ENCODE measurements at regions not wholly inside any gene's neighbourhood (a gene's known extent, or its start where the extent isn't known, plus 50 kb on each side); places are given as distances from the start of the nearest gene placed in this dataset.
"Not testable (repeated sequence)": the region's sequence is repeated elsewhere in the genome, so short reads cannot be mapped to it uniquely, and the experiment has no call there.

DNA sequence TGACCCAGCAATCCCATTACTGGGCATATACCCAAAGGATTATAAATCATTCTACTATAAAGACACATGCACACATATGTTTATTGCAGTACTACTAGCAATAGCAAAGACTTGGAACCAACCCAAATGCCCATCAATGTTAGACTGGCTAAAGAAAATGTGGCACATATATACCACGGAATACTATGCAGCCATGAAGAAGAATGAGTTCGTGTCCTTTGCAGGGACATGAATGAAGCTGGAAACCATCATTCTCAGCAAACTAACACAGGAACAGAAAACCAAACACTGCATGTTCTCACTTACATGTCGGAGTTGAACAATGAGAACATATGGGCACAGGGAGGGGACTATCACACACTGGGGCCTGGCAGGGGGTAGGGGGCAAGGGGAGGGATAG, 183.0 kb downstream of the HACE1 start:
- FAIRE-seq: not testable (repeated sequence)

DNA sequence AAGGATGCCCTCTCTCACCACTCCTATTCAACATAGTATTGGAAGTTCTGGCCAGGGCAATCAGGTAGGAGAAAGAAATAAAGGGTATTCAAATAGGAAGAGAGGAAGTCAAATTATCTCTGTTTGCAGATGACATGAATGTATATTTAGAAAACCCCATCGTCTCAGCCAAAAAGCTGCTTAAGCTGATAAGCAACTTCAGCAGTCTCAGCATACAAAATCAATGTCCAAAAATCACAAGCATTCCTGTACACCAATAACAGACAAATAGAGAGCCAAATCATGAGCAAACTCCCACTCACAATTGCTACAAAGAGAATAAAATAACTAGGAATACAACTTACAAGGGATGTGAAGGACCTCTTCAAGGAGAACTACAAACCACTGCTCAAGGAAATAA, 184.6 kb downstream of the HACE1 start:
- DNase-seq (ENCODE audit: insufficient read length); FAIRE-seq: not testable (repeated sequence)

More for the DNA sequence above, 183.0 kb downstream of the HACE1 start:
- DNase-seq (ENCODE audit: insufficient read length): not testable (repeated sequence)

DNA sequence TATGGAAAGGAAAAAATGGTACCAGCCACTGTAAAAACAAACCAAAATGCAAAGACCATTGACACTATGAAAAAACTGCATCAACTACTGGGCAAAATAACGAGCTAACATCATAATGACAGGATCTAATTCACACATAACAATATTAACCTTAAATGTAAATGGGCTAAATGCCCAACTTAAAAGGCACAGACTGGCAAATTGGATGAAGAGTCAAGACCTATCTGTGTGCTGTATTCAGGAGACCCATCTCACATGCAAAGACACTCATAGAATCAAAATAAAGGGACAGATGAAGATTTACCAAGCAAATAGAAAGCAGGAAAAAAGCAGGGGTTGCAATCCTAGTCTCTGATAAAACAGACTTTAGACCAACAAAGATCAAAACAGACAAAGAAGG, 186.6 kb downstream of the HACE1 start:
- DNase-seq (ENCODE audit: insufficient read length); FAIRE-seq: not testable (repeated sequence)

DNA sequence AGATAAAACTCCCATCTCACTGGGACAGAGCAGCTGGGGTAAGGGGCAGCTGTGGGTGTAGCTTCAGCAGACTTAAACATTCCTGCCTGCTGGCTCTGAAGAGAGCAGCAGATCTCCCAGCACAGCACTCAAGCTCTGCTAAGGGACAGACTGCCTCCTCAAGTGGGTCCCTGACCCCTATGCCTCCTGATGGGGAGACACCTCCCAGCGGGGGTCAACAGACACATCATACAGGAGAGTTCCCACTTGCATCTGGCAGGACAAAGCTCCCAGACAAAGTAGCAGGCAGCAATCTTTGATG, 188.2 kb downstream of the HACE1 start:
- not testable (repeated sequence) for DNase-seq (ENCODE audit: insufficient read length); FAIRE-seq

DNA sequence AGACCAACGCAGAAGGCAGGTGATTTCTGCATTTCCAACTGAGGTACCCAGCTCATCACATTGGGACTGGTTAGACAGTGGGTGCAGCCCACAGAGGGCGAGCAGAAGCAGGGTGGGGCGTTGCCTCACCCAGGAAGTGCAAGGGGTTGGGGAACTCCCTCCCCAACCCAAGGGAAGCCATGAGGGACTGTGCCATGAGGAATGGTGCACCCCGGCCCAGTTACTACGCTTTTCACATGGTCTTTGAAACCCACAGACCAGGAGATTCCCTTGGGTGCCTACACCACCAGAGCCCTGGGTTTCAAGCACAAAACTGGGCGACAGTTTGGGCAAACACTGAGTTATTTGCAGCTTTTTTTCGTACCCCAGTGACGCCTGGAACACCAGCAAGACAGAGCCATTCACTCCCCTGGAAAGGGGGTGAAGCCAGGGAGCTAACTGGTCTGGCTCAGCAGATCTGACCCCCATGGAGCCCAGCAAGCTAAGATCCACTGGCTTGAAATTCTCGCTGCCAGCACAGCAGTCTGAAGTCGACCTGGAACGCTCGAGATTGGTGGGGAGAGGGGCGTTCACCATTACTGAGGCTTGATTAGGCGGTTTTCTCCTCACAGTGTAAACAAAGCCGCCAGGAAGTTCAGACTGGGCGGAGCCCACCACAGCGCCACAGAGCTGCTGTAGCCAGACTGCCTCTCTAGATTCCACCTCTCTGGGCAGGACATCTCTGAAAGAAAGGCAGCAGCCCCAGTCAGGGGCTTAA, 188.7 kb downstream of the HACE1 start:
- not testable (repeated sequence) for FAIRE-seq

DNA sequence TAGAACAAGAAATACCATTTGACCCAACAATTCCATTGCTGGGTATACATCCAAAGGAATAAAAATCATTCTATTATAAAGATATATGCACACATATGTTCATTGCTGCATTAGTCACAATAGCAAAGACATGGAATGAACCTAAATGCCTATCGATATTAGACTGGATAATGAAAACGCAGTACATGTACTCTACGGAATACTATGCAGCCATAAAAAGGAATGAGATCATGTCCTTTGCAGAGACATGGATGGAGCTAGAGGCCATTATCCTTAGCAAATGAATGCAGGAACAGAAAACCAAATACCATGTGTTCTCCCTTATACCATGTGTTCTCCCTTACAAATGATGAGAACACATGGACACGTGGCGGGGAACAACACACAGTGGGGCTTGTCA, 190.2 kb downstream of the HACE1 start:
- TF ChIP-seq POLR2A (IDR thresholded peaks at IDR 0.05; ENCODE audit: low read depth, low read length) (no peak), POLR2AphosphoS5 (IDR thresholded peaks at IDR 0.05; ENCODE audit: low read depth, low read length) (no peak), TAF1 (IDR thresholded peaks at IDR 0.05; ENCODE audit: borderline replicate concordance, low read depth, low read length) (no peak)
- no peak for FAIRE-seq
- DNase-seq (ENCODE audit: insufficient read length): no peak

More for the DNA sequence above, 188.7 kb downstream of the HACE1 start:
- DNase-seq (ENCODE audit: insufficient read length): not testable (repeated sequence)

DNA sequence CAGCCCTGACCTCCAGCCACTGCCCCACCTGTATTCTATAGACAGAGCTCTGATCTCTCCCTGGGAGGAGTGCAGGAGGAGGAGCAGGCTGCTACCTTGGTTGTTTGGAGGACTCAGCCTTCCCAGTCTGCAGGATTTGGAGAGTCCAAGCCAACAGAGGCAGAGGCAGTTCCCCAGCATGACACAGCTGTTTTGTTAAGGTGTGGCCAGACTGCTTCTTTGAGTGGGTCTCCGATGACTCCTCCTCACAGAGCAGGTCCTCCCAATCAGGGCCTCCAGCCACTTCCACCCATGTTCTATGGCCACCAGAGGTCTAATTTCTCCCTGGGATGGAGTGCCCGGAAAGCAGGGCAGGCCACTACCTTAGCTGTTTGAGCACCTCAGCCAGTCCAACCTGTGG, 203.5 kb downstream of the HACE1 start:
- FAIRE-seq (no peak), DNase-seq (ENCODE audit: insufficient read length) (no peak)
- TF ChIP-seq TAF1 (IDR thresholded peaks at IDR 0.05; ENCODE audit: borderline replicate concordance, low read depth, low read length) (no peak), POLR2A (IDR thresholded peaks at IDR 0.05; ENCODE audit: low read depth, low read length) (no peak), POLR2AphosphoS5 (IDR thresholded peaks at IDR 0.05; ENCODE audit: low read depth, low read length) (no peak)

DNA sequence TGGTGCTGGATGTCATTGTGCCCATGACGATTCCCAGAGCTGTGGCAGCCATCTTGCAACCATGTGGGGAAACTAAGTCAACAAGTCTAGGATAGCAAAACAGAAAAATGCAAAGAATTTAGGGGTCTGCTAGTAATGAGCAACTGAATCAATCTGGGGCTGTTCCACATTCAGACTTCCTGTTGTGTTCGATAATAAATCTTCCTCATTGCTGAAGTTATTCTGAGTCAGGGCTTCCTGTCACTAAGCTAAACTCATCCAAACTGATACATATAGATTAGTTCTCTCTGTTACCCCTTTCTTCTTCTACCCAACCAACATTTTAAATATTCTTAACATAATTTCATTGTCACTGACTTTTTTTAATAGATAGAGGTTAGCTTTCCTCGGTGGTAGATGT, 205.9 kb downstream of the HACE1 start:
- DNase-seq (ENCODE audit: insufficient read length): no peak
- no peak for FAIRE-seq
- TF ChIP-seq TAF1 (IDR thresholded peaks at IDR 0.05; ENCODE audit: borderline replicate concordance, low read depth, low read length) (no peak), POLR2A (IDR thresholded peaks at IDR 0.05; ENCODE audit: low read depth, low read length) (no peak), POLR2AphosphoS5 (IDR thresholded peaks at IDR 0.05; ENCODE audit: low read depth, low read length) (no peak)

DNA sequence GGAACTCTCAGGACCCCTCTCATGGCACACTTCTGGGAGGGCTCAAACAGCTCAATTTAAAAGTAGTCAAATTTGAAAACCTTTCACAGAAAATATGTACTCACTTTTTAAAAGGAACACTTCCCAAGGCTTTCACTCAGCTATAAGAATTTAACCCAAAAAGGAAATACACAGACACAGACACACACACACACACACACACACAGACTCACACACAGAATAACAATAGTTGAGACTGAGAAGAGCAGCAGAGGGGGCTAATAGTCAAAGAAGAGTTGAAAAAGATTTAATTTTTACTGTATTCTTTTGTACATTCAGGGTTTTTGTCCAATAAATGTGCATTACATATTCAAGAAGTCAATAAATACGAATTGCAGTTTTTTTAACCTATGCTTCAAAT, 211.4 kb downstream of the HACE1 start:
- TF ChIP-seq POLR2A (IDR thresholded peaks at IDR 0.05; ENCODE audit: low read depth, low read length): no peak
- no peak for TF ChIP-seq TAF1 (IDR thresholded peaks at IDR 0.05; ENCODE audit: borderline replicate concordance, low read depth, low read length)
- TF ChIP-seq POLR2AphosphoS5 (IDR thresholded peaks at IDR 0.05; ENCODE audit: low read depth, low read length): no peak
- FAIRE-seq (no peak), DNase-seq (ENCODE audit: insufficient read length) (no peak)

DNA sequence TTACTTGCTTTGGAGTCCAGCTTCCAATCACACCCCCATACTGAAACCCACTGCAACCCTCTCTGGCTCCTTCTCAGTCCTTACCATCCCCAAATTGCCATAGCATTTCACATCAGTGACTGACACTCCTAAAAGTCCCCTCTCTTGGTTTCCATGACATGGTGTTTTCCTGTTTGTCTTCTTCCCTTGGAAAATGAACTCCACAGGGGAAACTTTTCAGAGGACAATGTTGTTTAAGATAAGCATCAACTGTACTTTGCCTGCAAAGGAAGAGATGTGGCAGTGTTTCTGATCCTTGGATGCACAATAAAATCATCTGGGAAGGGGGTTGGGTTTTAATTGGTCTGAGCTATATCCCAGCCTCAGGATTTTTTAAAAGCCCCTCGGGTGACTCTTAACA, 214.9 kb downstream of the HACE1 start:
- no peak for DNase-seq (ENCODE audit: insufficient read length)
- FAIRE-seq: no peak
- TF ChIP-seq POLR2A (IDR thresholded peaks at IDR 0.05; ENCODE audit: low read depth, low read length) (no peak), TAF1 (IDR thresholded peaks at IDR 0.05; ENCODE audit: borderline replicate concordance, low read depth, low read length) (no peak), POLR2AphosphoS5 (IDR thresholded peaks at IDR 0.05; ENCODE audit: low read depth, low read length) (no peak)

DNA sequence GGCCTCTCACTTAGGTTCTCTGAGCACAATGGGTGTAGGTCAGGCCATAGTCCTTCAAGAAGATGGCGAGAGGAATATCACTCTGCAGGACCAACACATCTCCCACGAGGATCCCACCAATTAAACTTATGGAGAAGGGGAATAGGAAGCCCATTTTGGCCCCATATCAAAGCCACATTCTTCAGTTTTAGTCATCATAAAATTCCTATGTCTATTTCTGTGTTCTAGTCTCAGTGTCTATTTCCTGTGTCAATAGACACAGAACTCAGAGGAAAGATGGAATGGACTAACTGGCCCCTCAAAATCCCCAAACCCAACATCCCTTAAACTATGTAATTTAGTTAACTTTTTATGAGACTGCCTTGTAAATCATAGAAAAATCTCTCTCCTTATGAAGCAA, 216.8 kb downstream of the HACE1 start:
- FAIRE-seq (peak; percentile 21), DNase-seq (ENCODE audit: insufficient read length) (no peak)
- TF ChIP-seq POLR2A (IDR thresholded peaks at IDR 0.05; ENCODE audit: low read depth, low read length) (no peak), TAF1 (IDR thresholded peaks at IDR 0.05; ENCODE audit: borderline replicate concordance, low read depth, low read length) (no peak), POLR2AphosphoS5 (IDR thresholded peaks at IDR 0.05; ENCODE audit: low read depth, low read length) (no peak)

DNA sequence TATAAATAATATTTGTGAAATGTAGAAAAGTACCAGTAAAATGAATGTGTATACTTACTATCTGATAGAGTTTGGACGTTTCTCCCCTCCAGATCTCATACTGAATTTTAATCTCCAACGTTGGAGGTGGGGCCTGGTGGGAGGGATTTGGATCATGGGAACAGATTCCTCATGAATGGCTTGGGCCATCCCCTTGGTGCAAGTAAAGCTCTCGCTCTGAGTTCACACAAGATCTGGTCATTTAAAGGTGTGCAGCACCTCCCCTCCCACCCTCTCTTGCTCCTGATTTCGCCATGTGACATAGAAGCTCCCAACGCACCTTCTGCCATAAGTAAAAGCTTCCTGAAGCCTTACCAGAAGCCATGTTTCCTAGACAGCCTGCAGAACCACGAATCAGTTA, 219.0 kb downstream of the HACE1 start:
- FAIRE-seq: no peak
- no peak for DNase-seq (ENCODE audit: insufficient read length)
- TF ChIP-seq TAF1 (IDR thresholded peaks at IDR 0.05; ENCODE audit: borderline replicate concordance, low read depth, low read length): no peak
- no peak for TF ChIP-seq POLR2A (IDR thresholded peaks at IDR 0.05; ENCODE audit: low read depth, low read length)
- TF ChIP-seq POLR2AphosphoS5 (IDR thresholded peaks at IDR 0.05; ENCODE audit: low read depth, low read length): no peak

DNA sequence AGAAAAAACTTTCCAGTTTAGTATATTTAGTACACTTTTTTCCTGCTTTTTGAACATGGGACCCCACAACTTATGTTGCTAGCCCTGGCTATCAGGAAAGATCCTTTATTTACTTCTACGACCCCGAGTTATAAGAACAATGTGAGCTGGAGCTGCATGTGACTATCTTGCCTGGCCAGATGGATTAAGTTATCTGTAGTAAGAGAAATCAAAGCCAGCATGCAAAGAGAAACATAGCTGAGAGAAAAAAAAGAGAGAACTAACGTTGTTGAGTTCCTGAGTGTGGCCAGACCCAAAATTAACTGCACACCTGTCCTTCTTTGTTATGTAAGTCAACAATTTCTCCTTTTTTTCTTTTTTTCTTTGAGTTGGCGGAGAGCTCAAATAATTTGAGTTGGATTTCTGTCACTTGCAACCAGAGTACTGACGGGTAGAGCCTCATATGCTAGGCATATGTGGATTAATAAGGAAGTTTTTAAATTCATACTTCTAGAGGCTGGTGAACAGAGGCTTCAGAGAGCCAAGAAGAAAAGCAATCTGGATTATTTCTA, 219.5 kb downstream of the HACE1 start:
- FAIRE-seq: no peak
- TF ChIP-seq POLR2AphosphoS5 (IDR thresholded peaks at IDR 0.05; ENCODE audit: low read depth, low read length): no peak
- TF ChIP-seq POLR2A (IDR thresholded peaks at IDR 0.05; ENCODE audit: low read depth, low read length): no peak
- no peak for TF ChIP-seq TAF1 (IDR thresholded peaks at IDR 0.05; ENCODE audit: borderline replicate concordance, low read depth, low read length)
- no peak for DNase-seq (ENCODE audit: insufficient read length)

Data from GM12892 (cell line).